GM18498 (cell line): ENCODE measurements at regions not wholly inside any gene's neighbourhood (a gene's known extent, or its start where the extent isn't known, plus 50 kb on each side); places are given as distances from the start of the nearest gene placed in this dataset.
"Not testable (repeated sequence)": the region's sequence is repeated elsewhere in the genome, so short reads cannot be mapped to it uniquely, and the experiment has no call there.

Source experiments
- ATAC-seq: cut with Tn5 transposase; IDR thresholded peaks from one replicate; pipeline ENCODE4 v1.9.1; 2021; ENCODE audit warnings: mild to moderate bottlenecking, moderate library complexity; ENCODE audit not compliant: unreplicated experiment

- ATAC-seq, result peak; percentile 100
These were observed 386.4 kb upstream of the MMS22L start for GRCh38 chr6:97669191-97670031.

- ATAC-seq, result no peak
These were observed 391.8 kb upstream of the MMS22L start for GRCh38 chr6:97674802-97675201.

GRCh38 chr6:97677626-97678025, 394.6 kb upstream of the MMS22L start:
- no peak for ATAC-seq

GRCh38 chr6:97687916-97688315, 404.9 kb upstream of the MMS22L start:
- ATAC-seq, result no peak

- ATAC-seq, result no peak
These were observed 406.2 kb upstream of the MMS22L start for GRCh38 chr6:97689078-97689754.

- ATAC-seq, result no peak
These were observed 414.4 kb upstream of the MMS22L start for GRCh38 chr6:97697456-97697855.

- no peak for ATAC-seq
These were observed 418.8 kb upstream of the MMS22L start for GRCh38 chr6:97701801-97702200.

- ATAC-seq, result no peak
These were observed 419.2 kb upstream of the MMS22L start for GRCh38 chr6:97702248-97702647.

- no peak for ATAC-seq
These were observed 420.6 kb upstream of the MMS22L start for GRCh38 chr6:97703661-97704060.

- no peak for ATAC-seq
These were observed 422.6 kb upstream of the MMS22L start for GRCh38 chr6:97705568-97705967.

- ATAC-seq, result no peak
These were observed 429.7 kb upstream of the MMS22L start for GRCh38 chr6:97712751-97713150.

- no peak for ATAC-seq
These were observed 431.8 kb upstream of the MMS22L start for GRCh38 chr6:97714772-97715171.

- ATAC-seq, result no peak
These were observed 434.1 kb upstream of the MMS22L start for GRCh38 chr6:97717086-97717485.

- ATAC-seq, result no peak
These were observed 443.4 kb upstream of the MMS22L start for GRCh38 chr6:97726378-97726777.

GRCh38 chr6:97732045-97732444, 449.0 kb upstream of the MMS22L start:
- no peak for ATAC-seq

GRCh38 chr6:97757575-97757974, 474.6 kb upstream of the MMS22L start:
- no peak for ATAC-seq

GRCh38 chr6:97765461-97765860, 482.4 kb upstream of the MMS22L start:
- no peak for ATAC-seq

- no peak for ATAC-seq
These were observed 488.4 kb upstream of the MMS22L start for GRCh38 chr6:97771372-97771771.

GRCh38 chr6:97775012-97775411, 492.0 kb upstream of the MMS22L start:
- ATAC-seq, result no peak

GRCh38 chr6:97778290-97779038, 495.4 kb upstream of the MMS22L start:
- ATAC-seq, result no peak

GRCh38 chr6:97779039-97779766, 496.2 kb upstream of the MMS22L start:
- ATAC-seq, result not testable (repeated sequence)
